Smooth muscle cell (in vitro differentiated cells): ENCODE measurements at regions not wholly inside any gene's neighbourhood (a gene's known extent, or its start where the extent isn't known, plus 50 kb on each side); places are given as distances from the start of the nearest gene placed in this dataset.

Experiments
- DNase-seq: peaks from one replicate; lab custom pipeline; 2025; ENCODE audit not compliant: unreplicated experiment; lab: John Stamatoyannopoulos, UW
- H2AFZ ChIP-seq: fragments of 200-600 bp; sonication (generic); 2 replicates; pipeline ENCODE4 v1.6.0; 2016; ENCODE audit warnings: antibody characterized with exemption, low read depth, mild to moderate bottlenecking
- H3F3A ChIP-seq: fragments of 200-600 bp; sonication (generic); 2 replicates; pipeline ENCODE4 v1.6.0; 2017; ENCODE audit warnings: antibody characterized with exemption, low read depth
- H3K27ac ChIP-seq: fragments of 200-600 bp; sonication (generic); 2 replicates; pipeline ENCODE4 v1.5.1; 2016; ENCODE audit warnings: low read depth, mild to moderate bottlenecking
- H3K27me3 ChIP-seq: fragments of 200-600 bp; sonication (generic); 2 replicates; pipeline ENCODE4 v1.6.1; 2016; ENCODE audit warnings: low read depth, mild to moderate bottlenecking
- H3K36me3 ChIP-seq: fragments of 200-600 bp; sonication (generic); 2 replicates; pipeline ENCODE4 v1.5.1; 2016; ENCODE audit warnings: low read depth
- H3K4me1 ChIP-seq: fragments of 200-600 bp; sonication (generic); 2 replicates; pipeline ENCODE4 v1.5.1; 2016; ENCODE audit warnings: low read depth
- H3K4me2 ChIP-seq: fragments of 200-600 bp; sonication (generic); 2 replicates; pipeline ENCODE4 v1.6.0; 2016; ENCODE audit warnings: mild to moderate bottlenecking
- H3K4me3 ChIP-seq: fragments of 200-600 bp; sonication (generic); 2 replicates; pipeline ENCODE4 v1.5.1; 2016; ENCODE audit warnings: mild to moderate bottlenecking
- H3K79me2 ChIP-seq: fragments of 200-600 bp; sonication (generic); 2 replicates; pipeline ENCODE4 v1.6.0; 2016; ENCODE audit warnings: low read depth, mild to moderate bottlenecking
- H3K9ac ChIP-seq: fragments of 200-600 bp; sonication (generic); 2 replicates; pipeline ENCODE4 v1.6.0; 2016; ENCODE audit warnings: low read depth
- H3K9me3 ChIP-seq: fragments of 200-600 bp; sonication (generic); replicated peaks from 2 replicates; pipeline ENCODE4 v1.5.1; 2016; ENCODE audit warnings: low read depth
- H4K20me1 ChIP-seq: fragments of 200-600 bp; sonication (generic); 2 replicates; pipeline ENCODE4 v1.6.0; 2016; ENCODE audit warnings: low read depth
- WGBS: methylation state at CpG from one replicate; pipeline ENCODE4 v1.1.7; 2016; ENCODE audit warnings: low lambda C conversion rate; 5-methylcytosine and 5-hydroxymethylcytosine counted together
- TF ChIP-seq, protein P1 (sequence below): fragments of 200-600 bp; sonication (generic); IDR thresholded peaks from 2 replicates; pipeline ENCODE4 v1.5.1; 2017; ENCODE audit warnings: borderline replicate concordance, mild to moderate bottlenecking, antibody characterized with exemption; ENCODE audit not compliant: insufficient read depth, poor library complexity, severe bottlenecking

DNA sequence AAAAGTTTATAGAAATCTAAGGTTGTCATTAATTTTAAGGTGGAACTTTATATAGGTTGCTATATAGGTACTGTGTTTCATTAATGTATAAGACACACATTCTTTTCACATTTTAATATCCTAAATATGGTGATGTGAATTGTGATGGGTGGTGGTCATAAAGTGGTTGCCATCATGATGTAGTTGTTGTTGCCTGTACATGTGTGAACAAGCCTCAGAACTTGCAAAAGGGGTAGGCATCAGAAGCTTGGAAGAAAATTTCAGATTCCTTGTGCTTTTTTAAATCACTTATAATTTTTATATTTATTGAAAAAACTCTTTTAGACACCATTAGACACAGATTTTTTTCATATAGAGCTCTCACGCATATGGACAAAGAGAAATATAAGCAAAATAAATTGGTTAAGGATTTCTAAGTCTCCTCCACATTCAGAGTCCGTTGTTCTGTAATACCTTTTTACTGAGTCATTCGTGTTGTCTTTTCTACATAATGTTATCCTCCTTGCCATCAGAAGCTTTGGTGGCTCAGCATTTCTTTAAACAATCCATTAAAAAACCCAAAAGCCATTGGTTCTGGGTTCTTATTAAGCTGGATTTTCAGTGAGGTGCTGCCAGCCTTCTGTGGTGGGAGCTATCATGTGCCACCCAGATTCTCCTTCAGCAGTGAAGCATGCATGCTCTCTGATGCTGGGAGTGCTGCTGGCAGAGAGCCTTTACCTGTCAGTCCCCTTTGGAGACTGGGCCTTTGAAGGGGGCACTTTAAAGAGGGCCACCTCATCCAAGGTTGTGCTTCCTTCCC, 140.4 kb upstream of the GALNT15 start:
- Histone ChIP-seq H3K36me3 (no peaks in the 10 kb centered on the region), H4K20me1 (no peaks in the 10 kb centered on the region), H3K27ac (no peak overlapping the region), H3F3A (no peaks in the 10 kb centered on the region), H3K4me1 (no peaks in the 10 kb centered on the region), H3K9me3 (no peaks in the 10 kb centered on the region), H3K9ac (no peak overlapping the region), H3K79me2 (no peaks in the 10 kb centered on the region), H3K4me3 (no peak overlapping the region), H2AFZ (no peak overlapping the region), H3K27me3 (no peaks in the 10 kb centered on the region), H3K4me2 (no peak overlapping the region)
- no peak for DNase-seq
- WGBS: 62% methylated on average over 3 of the region's 3 CpGs
- TF ChIP-seq, protein P1, sequence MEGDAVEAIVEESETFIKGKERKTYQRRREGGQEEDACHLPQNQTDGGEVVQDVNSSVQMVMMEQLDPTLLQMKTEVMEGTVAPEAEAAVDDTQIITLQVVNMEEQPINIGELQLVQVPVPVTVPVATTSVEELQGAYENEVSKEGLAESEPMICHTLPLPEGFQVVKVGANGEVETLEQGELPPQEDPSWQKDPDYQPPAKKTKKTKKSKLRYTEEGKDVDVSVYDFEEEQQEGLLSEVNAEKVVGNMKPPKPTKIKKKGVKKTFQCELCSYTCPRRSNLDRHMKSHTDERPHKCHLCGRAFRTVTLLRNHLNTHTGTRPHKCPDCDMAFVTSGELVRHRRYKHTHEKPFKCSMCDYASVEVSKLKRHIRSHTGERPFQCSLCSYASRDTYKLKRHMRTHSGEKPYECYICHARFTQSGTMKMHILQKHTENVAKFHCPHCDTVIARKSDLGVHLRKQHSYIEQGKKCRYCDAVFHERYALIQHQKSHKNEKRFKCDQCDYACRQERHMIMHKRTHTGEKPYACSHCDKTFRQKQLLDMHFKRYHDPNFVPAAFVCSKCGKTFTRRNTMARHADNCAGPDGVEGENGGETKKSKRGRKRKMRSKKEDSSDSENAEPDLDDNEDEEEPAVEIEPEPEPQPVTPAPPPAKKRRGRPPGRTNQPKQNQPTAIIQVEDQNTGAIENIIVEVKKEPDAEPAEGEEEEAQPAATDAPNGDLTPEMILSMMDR: no peak

DNA sequence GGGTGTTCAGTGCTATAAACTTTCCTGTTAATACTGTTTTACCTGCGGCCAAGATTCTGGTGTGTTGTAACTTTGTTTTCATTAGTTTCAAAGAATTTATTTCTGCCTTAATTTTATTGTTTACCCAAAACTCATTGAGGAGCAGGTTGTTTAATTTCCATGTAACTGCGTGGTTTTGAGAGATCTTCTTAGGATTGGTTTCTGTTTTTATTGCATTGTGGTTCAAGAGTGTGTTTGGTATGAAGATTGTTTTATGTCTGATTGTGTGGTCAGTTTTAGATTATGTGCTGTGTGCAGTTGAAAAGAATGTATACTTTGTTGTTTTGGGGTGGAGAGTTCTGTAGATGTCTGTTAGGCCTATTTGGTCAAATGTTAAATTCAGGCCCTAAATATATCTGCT, 133.5 kb upstream of the GALNT15 start:
- Histone ChIP-seq H4K20me1 (no peaks in the 10 kb centered on the region), H3K4me2 (no peak overlapping the region), H3K4me1 (no peaks in the 10 kb centered on the region), H3K27ac (no peak overlapping the region), H3K27me3 (no peaks in the 10 kb centered on the region), H3K79me2 (no peaks in the 10 kb centered on the region), H3K9me3 (no peaks in the 10 kb centered on the region), H3K36me3 (no peaks in the 10 kb centered on the region), H3F3A (no peaks in the 10 kb centered on the region), H3K9ac (no peak overlapping the region), H2AFZ (no peak overlapping the region), H3K4me3 (no peak overlapping the region)
- TF ChIP-seq, protein P1: no peak
- WGBS: 79% methylated on average over 2 of the region's 2 CpGs
- no peak for DNase-seq

DNA sequence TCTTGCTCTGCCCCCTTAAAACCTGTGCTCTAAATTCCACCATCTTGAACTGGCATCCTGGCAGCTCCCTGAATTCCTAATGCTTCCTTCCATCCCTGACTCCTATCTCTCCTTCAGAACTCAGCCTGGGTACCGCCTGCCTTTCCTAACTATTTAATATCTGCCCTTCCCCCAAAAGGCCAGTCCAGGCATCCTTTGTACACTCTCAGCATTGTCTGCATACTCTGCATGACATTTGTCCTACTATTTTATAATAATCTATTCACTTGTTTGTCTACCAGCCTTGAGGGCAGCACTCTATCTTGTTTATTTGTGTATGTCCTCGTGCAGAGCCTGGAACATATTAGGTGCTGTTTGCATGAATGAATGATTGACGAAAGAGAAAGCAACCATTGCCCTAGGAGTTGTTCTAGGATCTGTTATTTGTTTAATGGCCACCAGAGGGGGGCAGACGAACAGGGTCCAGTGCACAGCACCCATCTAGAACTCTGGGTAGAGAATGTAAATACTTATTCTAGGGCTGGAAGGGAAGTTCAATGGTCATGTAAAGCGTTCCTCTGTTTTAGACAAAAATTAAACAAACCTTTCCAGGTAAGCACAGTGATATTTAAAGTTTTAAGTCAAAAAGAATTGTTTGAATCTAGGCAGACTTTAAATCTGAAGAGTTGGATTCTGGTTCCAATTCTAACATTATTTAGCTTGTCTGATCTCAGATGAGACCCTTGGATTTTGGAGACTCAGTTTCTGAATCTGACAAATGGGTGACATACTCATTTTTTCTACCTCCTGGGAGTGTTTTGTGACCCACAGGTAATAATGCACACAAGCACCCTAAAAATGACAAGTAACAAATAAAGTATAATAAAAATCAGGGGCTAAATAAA, 125.8 kb upstream of the GALNT15 start:
- H3K27ac ChIP-seq: no peak overlapping the region

More for the DNA sequence above, 125.8 kb upstream of the GALNT15 start:
- peak overlapping the region; percentile 78 for H3K4me2 ChIP-seq
- H4K20me1 ChIP-seq: no peaks in the 10 kb centered on the region
- TF ChIP-seq, protein P1: peak; percentile 80
- WGBS: 19% methylated on average over 5 of the region's 5 CpGs
- no peaks in the 10 kb centered on the region for H3F3A ChIP-seq
- no peak overlapping the region for H3K9ac ChIP-seq
- no peak for DNase-seq
- H3K9me3 ChIP-seq: no peaks in the 10 kb centered on the region
- H3K79me2 ChIP-seq: no peaks in the 10 kb centered on the region
- H3K36me3 ChIP-seq: no peaks in the 10 kb centered on the region
- H3K4me1 ChIP-seq: no peaks in the 10 kb centered on the region
- peak overlapping the region; percentile 29 for H3K4me3 ChIP-seq
- no peaks in the 10 kb centered on the region for H3K27me3 ChIP-seq
- H2AFZ ChIP-seq: peak overlapping the region; percentile 82
